GM18498 (cell line): ENCODE measurements at regions not wholly inside any gene's neighbourhood (a gene's known extent, or its start where the extent isn't known, plus 50 kb on each side); places are given as distances from the start of the nearest gene placed in this dataset.

Source experiments
- ATAC-seq: cut with Tn5 transposase; IDR thresholded peaks from one replicate; pipeline ENCODE4 v1.9.1; 2021; ENCODE audit warnings: mild to moderate bottlenecking, moderate library complexity; ENCODE audit not compliant: unreplicated experiment

- ATAC-seq = no peak
Observed at GRCh38 chr3:66133050-66133757, 87.6 kb upstream of the SLC25A26 start.

- ATAC-seq = no peak
Observed at GRCh38 chr3:66128623-66129022, 89.9 kb upstream of the MAGI1 start.

DNA sequence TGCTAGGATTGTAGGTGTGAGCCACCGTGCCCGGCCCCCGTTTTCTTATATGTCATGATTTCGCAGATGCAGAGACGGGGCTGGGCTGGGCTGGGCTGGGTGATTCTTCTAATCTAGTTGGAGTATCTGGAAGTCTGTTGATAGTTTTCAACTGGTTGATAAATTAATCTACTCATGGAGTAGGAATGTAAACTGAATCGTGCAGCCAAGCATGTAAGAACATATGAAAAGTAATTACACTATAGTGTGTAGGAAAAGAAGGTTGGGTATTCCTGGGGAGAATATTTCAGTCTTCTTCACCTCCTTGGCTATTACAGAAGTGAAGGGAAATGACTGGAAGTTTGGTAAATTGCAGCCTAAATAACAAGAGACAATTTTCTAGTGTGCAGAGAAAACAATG, 82.6 kb upstream of the MAGI1 start:
- ATAC-seq = no peak

- no peak for ATAC-seq
Observed at GRCh38 chr3:66115858-66116654, 77.3 kb upstream of the MAGI1 start.

DNA sequence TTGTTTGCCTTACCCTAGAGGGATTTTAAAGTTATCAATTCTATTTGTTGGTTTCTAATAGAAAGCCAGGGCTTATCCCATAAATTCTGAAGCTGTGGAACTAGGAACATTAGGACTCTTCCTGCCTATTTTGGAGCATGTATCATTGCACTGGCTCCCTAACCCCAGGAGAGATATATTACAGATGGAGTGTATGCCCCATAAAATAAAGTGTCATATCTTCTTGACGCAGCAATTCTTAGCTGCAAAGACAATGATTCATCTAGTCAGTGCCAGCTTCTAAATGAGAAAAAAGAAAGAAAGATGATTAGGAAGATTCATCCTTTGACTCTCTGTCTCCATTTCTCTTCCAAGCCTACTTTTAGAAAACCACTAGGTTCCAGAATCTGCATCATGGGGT, 74.8 kb upstream of the MAGI1 start:
- no peak for ATAC-seq

DNA sequence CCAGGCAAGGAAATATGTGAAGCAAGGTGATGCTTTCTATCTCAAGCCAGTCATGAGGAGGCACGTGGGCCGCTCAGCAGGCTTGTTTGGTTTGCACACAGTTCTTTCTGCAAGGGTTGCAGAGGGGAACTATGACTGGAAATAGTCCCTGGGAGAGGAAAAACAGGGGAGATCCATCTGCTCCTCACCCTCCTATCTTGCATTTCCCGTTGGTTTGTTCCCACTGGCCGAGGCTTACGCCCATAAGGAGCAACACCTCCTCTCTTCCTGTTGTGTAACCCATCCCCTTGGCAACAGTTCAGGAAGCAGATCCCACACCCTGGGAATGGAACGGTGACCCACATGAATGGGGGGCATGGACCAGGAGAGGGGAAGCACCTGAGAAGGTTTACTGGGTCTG, 72.1 kb upstream of the MAGI1 start:
- ATAC-seq = no peak

- no peak for ATAC-seq
Observed at GRCh38 chr3:66107855-66108254, 69.1 kb upstream of the MAGI1 start.

DNA sequence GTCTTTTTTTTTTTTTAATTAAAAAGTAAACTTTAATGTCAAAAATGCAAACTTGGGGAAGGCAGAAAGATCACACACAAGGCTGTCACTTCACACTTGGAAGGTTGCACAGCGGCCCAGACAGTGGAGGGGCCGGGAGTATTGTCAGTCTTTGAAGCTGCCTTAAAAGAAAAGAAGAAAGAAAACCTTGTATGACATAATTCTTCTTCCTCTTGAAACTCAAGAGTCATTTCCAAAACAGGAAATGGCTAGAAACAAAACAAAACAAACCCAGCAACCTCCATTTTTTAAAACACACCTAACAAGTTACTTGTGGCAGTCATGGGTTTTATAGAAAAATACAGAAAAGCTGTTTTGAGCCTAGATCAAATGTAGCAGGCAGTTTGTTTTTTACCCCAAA, 68.1 kb upstream of the MAGI1 start:
- ATAC-seq = no peak

- ATAC-seq = no peak
Observed at GRCh38 chr3:66104535-66104934, 65.8 kb upstream of the MAGI1 start.

GRCh38 chr3:66103729-66104128, 65.0 kb upstream of the MAGI1 start:
- ATAC-seq = no peak

- no peak for ATAC-seq
Observed at GRCh38 chr3:66101901-66102300, 63.2 kb upstream of the MAGI1 start.

- ATAC-seq = no peak
Observed at GRCh38 chr3:66099541-66100065, 60.9 kb upstream of the MAGI1 start.

GRCh38 chr3:66098436-66098835, 59.7 kb upstream of the MAGI1 start:
- ATAC-seq = no peak

- no peak for ATAC-seq
Observed at GRCh38 chr3:66097647-66098046, 58.9 kb upstream of the MAGI1 start.

GRCh38 chr3:66095295-66096001, 56.7 kb upstream of the MAGI1 start:
- ATAC-seq = no peak

DNA sequence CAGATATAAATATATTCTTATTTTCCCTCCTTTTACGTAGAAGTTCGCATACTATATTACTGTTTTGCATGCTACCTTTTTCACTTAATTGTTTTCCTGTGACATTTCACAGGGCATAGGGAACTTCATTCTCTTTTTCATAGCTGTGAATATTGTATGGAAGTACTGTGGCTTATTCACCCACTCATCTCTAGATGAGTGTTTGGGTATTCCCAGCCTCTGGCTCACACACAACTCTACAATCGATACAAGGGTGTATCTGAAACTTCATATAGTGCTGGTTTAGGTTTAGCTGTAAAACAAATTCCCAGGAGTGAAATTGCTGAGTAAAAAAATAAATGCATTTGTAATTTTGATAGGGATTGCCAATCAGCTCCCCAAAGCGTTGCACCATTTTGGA, 55.3 kb upstream of the MAGI1 start:
- ATAC-seq = no peak

- no peak for ATAC-seq
Observed at GRCh38 chr3:66092175-66092995, 53.7 kb upstream of the MAGI1 start.
